ENCODE measurements at regions not wholly inside any gene's neighbourhood (a gene's known extent, or its start where the extent isn't known, plus 50 kb on each side); places are given as distances from the start of the nearest gene placed in this dataset.

- DNase-seq (ENCODE audit: extremely low read depth in 1 of 2, low read depth in 1 of 2) = no peak
Observed at GRCh38 chr2:19664646-19665045, 237.1 kb downstream of the TTC32 start.

- DNase-seq (ENCODE audit: extremely low read depth in 1 of 2, low read depth in 1 of 2) = no peak
Observed at GRCh38 chr2:19659024-19659792, 242.6 kb downstream of the TTC32 start.

GRCh38 chr2:19656011-19656410, 245.8 kb downstream of the TTC32 start:
- DNase-seq (ENCODE audit: extremely low read depth in 1 of 2, low read depth in 1 of 2) = no peak

- DNase-seq (ENCODE audit: extremely low read depth in 1 of 2, low read depth in 1 of 2) = no peak
Observed at GRCh38 chr2:19654310-19655090, 247.3 kb downstream of the TTC32 start.

- DNase-seq (ENCODE audit: extremely low read depth in 1 of 2, low read depth in 1 of 2) = no peak
Observed at GRCh38 chr2:19653509-19653908, 248.3 kb downstream of the TTC32 start.

- no peak for DNase-seq (ENCODE audit: extremely low read depth in 1 of 2, low read depth in 1 of 2)
Observed at GRCh38 chr2:19652811-19653210, 249.0 kb downstream of the TTC32 start.

GRCh38 chr2:19651466-19651865, 250.3 kb downstream of the TTC32 start:
- DNase-seq (ENCODE audit: extremely low read depth in 1 of 2, low read depth in 1 of 2) = no peak

GRCh38 chr2:19649785-19650380, 251.9 kb downstream of the TTC32 start:
- no peak for DNase-seq (ENCODE audit: extremely low read depth in 1 of 2, low read depth in 1 of 2)

GRCh38 chr2:19649142-19649541, 252.6 kb downstream of the TTC32 start:
- no peak for DNase-seq (ENCODE audit: extremely low read depth in 1 of 2, low read depth in 1 of 2)

GRCh38 chr2:19648583-19648982, 253.2 kb downstream of the TTC32 start:
- DNase-seq (ENCODE audit: extremely low read depth in 1 of 2, low read depth in 1 of 2) = no peak

- no peak for DNase-seq (ENCODE audit: extremely low read depth in 1 of 2, low read depth in 1 of 2)
Observed at GRCh38 chr2:19646987-19647386, 254.8 kb downstream of the TTC32 start.

- no peak for DNase-seq (ENCODE audit: extremely low read depth in 1 of 2, low read depth in 1 of 2)
Observed at GRCh38 chr2:19644763-19645162, 257.0 kb downstream of the TTC32 start.

- DNase-seq (ENCODE audit: extremely low read depth in 1 of 2, low read depth in 1 of 2) = no peak
Observed at GRCh38 chr2:19643117-19643518, 258.7 kb downstream of the TTC32 start.

GRCh38 chr2:19642501-19642900, 259.3 kb downstream of the TTC32 start:
- DNase-seq (ENCODE audit: extremely low read depth in 1 of 2, low read depth in 1 of 2) = no peak

- no peak for DNase-seq (ENCODE audit: extremely low read depth in 1 of 2, low read depth in 1 of 2)
Observed at GRCh38 chr2:19635951-19636510, 265.8 kb downstream of the TTC32 start.

- DNase-seq (ENCODE audit: extremely low read depth in 1 of 2, low read depth in 1 of 2) = no peak
Observed at GRCh38 chr2:19632403-19632991, 269.3 kb downstream of the TTC32 start.

- no peak for DNase-seq (ENCODE audit: extremely low read depth in 1 of 2, low read depth in 1 of 2)
Observed at GRCh38 chr2:19631871-19632270, 269.9 kb downstream of the TTC32 start.

- DNase-seq (ENCODE audit: extremely low read depth in 1 of 2, low read depth in 1 of 2) = no peak
Observed at GRCh38 chr2:19630921-19631320, 270.9 kb downstream of the TTC32 start.

GRCh38 chr2:19627359-19627758, 268.9 kb upstream of the OSR1 start:
- no peak for DNase-seq (ENCODE audit: extremely low read depth in 1 of 2, low read depth in 1 of 2)

- DNase-seq (ENCODE audit: extremely low read depth in 1 of 2, low read depth in 1 of 2) = no peak
Observed at GRCh38 chr2:19623488-19623887, 265.1 kb upstream of the OSR1 start.

- DNase-seq (ENCODE audit: extremely low read depth in 1 of 2, low read depth in 1 of 2) = no peak
Observed at GRCh38 chr2:19617257-19617848, 258.9 kb upstream of the OSR1 start.

Measured in activated CD8-positive, alpha-beta memory T cell treated with anti-CD3 and anti-CD28 coated beads for 1 hour (primary cell).